LNCAP (cell line): ENCODE measurements at regions not wholly inside any gene's neighbourhood (a gene's known extent, or its start where the extent isn't known, plus 50 kb on each side); places are given as distances from the start of the nearest gene placed in this dataset.

ENCODE experiments used
- TF ChIP-seq, protein P1 (sequence below): fragments of 450-650 bp; IDR thresholded peaks from 2 replicates; pipeline ENCODE4 v1.5.1; 2017; ENCODE audit warnings: mild to moderate bottlenecking

DNA sequence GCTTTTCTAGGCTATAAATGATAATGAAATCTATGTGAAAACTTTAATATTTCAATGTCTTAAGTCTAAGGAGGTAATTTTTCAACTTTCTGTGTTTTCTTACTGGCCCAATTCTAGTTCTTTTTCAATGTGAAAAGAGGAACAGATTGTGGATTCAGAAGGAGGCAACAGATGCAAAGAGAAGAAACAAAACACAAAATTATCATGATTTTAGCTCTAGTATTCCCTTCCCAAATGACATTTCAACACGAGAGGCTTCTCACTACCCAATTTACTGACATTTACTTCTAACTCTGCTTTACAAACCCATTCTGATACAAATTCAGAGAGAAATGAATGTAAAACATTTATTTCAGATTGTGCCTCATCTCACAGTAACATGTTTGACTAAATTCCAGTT, 169.4 kb downstream of the WT1 start:
- TF ChIP-seq, protein P1, sequence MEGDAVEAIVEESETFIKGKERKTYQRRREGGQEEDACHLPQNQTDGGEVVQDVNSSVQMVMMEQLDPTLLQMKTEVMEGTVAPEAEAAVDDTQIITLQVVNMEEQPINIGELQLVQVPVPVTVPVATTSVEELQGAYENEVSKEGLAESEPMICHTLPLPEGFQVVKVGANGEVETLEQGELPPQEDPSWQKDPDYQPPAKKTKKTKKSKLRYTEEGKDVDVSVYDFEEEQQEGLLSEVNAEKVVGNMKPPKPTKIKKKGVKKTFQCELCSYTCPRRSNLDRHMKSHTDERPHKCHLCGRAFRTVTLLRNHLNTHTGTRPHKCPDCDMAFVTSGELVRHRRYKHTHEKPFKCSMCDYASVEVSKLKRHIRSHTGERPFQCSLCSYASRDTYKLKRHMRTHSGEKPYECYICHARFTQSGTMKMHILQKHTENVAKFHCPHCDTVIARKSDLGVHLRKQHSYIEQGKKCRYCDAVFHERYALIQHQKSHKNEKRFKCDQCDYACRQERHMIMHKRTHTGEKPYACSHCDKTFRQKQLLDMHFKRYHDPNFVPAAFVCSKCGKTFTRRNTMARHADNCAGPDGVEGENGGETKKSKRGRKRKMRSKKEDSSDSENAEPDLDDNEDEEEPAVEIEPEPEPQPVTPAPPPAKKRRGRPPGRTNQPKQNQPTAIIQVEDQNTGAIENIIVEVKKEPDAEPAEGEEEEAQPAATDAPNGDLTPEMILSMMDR, result no peak

DNA sequence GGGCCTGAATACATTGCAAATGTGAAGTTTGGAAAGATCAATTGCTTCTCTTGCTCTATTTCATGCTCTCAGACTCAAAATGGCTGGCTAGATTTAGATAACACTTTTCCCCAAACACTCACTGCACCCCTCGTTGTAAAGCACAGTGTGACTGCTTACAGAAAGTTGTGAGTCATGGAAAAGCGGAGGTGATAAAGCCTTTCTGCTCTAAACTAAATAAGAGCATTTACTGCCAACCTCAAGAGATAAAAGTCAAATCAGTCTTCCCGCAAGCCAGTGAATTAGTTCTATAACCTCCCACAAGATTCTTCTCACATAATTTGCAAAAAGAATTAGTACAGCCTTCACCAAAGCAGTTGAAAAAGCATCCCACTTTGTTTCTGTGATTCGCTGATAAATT, 168.7 kb downstream of the WT1 start:
- TF ChIP-seq, protein P1, result no peak

DNA sequence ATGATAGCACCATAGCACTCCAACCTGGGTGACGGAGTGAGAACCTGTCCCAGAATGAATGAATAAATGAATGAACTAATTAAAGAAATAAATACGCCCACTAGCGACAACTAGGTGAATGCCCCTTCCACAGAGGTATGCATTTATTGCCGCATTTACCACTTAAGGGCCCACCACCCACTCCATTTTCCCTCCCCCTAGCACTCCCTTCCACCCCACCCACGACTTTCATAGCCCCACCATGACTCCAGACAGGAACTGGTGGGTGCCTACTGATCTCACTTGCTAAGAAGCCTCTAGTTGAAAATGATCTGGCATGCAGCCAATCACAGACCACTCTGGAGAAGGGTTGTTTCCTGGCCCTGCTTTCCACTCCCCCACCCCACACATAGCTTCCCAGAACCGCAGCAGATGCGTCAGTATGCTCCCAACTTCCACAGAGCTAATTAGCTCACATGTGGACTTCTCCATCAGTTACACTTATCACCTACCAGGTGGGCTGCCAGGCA, 167.6 kb downstream of the WT1 start:
- TF ChIP-seq, protein P1, result no peak

DNA sequence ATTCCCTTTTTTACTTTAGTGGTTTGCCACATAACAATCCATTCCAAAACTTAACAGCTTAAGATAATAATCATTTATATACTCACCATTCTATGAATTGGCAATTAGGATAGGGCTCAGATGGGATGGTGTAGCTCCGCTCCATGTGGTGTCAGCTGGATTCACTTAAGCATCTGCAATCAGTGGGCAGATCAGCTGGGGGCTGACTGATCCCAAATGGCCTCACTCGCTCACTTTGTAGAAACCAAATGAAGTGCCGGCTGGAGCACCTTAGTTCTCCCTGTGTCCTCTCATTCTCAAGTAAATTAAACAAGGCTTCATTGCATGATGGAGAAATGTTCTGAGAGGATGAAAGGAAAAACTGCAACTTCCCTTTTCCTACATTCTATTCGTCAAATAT, 161.4 kb downstream of the WT1 start:
- TF ChIP-seq, protein P1, result no peak

DNA sequence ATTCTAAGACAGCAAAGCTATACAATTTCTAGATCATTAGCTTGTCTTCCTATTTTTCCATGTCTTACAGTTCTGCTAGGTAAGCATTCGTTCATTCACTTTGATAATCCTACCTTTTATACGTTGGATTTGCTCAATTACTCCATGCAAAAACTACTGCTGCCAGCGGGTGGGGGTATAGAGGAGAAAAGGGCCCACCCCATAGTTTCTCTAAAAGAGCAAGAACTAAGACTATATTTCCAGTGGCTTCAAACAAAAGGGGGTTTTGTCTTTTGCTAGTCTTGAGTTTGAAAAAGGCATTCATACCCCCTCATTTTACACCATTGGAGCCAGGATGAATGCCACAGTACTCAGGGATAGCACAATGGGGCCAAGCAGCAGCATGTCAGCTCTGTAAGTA, 155.7 kb downstream of the WT1 start:
- TF ChIP-seq, protein P1, result no peak

DNA sequence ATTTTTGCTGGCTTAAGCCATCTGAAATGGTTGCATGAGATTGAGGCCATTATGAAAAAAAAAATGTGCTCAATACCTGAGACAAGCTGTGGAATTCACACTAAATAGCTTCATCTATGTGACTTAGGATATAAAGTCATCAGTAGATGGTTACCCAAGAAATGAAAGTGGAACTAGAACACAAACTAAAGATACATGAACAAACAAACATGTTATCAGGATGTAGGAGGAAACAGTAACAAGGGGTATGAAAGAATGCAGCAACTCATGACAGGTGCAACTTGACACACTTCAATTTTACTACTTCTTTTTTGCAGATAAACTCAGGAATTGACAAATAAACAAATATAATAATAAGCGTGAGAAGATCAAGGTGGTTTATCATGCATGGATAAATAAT, 155.0 kb downstream of the WT1 start:
- TF ChIP-seq, protein P1, result no peak

DNA sequence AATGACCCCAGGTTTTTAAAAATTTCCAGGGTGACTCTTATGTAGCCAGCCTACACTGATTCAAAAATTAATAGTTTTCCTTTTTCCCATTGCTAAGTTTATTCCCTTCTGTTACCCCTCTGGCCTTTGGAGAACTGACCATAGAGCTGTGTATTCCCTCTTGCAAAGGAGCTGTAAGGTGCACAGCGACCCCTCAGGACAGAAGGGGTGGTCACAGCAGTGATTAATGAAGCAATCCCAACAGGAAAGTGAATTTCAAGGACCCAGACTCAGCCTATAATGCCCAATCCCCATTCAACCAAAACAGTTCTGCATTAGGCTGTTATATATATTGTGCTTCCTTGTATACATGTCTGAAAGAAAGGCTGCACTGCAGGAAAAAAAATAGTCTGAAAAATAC, 147.1 kb downstream of the WT1 start:
- TF ChIP-seq, protein P1, result no peak

DNA sequence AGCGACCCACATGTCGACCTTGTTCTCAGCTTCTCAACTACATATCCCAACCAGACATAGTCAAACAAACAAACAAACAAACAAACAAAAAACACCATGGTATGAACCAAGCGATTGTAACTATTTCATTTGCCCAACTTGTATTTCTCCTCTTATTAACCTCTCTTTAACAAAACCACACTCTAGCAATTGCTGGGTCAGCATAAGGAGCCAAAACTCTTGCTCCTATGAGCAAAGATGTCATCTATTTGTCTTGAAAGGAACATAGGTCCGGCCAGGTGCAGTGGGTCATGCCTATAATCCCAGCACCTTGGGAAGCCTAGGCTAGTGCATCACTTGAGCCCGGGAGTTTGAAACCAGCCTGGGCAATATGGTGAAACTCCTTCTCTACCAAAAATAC, 145.6 kb downstream of the WT1 start:
- TF ChIP-seq, protein P1, result no peak
